ENCODE measurements at regions not wholly inside any gene's neighbourhood (a gene's known extent, or its start where the extent isn't known, plus 50 kb on each side); places are given as distances from the start of the nearest gene placed in this dataset.
"Not testable (repeated sequence)": the region's sequence is repeated elsewhere in the genome, so short reads cannot be mapped to it uniquely, and the experiment has no call there.

DNA sequence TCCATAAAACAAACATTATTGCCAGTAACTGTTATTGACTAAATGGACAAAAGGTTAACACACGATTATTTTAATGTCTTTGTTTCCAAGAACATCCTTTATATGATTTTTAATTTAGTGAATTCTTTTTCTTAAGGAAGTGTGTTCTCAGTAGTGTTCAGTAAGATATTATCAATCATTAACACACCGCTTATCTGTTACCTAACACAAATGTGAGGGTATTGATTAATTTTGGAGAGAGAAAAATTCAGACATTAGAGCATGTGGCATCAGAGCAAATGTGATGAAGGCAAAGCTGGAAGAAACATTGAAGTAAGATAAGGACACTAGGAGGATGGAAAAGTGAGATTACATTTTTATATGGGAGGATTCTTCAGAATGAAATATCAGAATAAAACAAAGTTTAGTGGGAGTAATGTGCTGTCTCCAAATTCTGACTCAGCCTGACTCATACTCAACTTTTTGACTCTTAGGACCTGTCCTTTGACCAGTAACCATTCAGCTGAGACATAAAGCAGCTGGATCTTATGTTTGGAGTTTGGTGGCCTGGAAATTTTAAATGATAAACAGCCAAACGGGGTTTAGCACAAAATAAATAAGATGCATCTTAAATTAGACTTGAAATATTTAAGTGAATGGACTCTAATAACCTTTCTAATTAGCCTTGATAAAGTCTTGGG, 348.6 kb downstream of the CD109 start:
- DNase-seq (ENCODE audit: low read depth): peak; percentile 67

DNA sequence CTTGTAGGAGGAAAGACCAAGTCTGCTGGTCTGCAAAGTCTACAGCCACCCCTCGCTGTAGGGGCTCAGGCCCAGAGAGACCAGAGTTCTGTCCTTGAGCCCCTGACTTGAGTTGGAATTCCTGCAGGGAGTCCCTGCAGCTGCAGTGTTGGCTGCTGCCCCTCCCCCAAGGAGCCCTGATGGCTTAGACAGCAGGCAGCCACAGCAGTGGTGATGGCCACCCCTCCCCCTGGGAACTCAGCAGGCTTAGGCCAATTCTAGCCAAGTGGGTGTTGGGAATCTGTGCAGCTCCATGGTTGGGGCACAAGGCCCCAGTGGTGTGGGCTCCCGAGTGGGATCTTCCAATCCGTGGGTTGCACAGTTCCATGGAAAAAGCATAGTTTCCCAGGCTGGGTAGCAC, 345.4 kb downstream of the CD109 start:
- no peak for DNase-seq (ENCODE audit: low read depth)

DNA sequence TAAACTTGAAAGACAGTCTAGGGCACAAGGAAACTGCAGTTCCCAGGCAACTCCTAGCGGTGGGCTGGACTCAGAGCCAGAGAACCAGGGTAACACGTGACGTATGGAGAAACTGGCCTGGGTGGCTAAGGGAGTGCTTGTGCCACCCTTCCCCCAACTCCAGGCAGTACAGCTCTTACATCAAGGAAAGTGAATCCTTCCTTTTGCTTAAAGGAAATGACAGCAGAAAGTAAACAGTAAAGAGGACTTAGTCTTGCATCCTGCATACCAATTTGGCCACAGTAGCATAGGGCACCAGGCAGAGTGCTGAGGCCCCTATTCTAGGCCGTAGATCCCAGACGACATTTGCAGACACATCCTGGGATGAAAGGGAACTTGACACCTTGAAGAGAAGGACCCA, 322.8 kb downstream of the CD109 start:
- no peak for DNase-seq (ENCODE audit: low read depth)

DNA sequence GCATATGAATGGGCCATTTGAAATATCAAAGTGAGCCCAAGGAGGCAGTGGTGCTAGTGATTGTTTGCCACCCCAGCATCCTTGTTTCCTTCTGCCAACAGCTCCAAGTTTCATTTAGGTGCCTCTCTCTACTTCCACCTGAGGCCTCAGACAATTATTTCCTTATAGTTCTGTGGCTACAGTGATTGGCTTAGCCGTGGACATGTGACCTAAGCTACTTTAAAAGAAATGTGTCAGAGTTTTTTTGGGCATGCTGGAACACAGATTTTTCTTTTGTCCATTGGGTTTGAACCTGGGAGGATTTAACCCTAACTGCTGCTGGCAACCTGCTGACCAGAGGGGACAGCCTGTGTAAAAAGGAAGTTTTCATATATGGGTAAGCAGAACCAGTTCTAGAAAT, 319.4 kb downstream of the CD109 start:
- no peak for DNase-seq (ENCODE audit: low read depth)

DNA sequence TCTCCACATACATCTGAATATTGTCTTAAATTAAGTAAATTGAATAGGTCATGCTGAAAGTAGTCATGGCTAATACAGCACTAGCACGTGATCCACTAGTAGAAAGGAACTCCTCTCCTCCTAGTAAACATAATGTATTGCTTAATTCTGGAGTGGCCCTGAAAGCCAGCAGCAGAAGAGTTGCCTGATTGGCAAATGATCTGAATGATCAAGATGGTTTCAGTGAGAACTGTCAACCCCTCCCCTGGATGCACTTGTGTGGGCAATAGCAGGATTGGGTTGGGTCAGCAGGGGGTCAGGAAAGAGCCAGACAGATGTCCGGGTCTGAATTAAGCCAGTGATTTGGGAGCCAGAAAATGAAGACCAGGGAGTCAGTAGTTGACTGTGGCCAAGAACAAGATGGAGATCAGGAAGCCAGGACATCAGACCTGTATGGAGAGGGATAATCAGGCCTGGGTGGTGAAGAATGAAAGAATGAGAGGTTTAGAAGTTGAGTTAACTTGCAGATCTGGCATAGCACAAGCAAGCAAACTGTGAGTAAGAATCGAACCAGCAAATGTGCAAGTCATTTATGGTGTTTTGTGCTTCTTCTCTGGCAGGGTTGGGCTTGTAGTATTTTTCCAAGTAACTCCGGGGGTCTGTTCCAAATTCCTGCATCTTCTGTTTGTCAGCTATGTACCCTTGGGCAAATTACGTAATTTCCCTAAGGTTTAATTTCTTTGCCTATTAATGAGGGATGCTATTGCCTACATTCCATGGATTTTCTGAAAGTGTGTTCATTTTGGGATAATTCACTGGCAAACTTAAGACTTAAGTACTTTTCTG, 304.9 kb downstream of the CD109 start:
- no peak for DNase-seq (ENCODE audit: low read depth)

DNA sequence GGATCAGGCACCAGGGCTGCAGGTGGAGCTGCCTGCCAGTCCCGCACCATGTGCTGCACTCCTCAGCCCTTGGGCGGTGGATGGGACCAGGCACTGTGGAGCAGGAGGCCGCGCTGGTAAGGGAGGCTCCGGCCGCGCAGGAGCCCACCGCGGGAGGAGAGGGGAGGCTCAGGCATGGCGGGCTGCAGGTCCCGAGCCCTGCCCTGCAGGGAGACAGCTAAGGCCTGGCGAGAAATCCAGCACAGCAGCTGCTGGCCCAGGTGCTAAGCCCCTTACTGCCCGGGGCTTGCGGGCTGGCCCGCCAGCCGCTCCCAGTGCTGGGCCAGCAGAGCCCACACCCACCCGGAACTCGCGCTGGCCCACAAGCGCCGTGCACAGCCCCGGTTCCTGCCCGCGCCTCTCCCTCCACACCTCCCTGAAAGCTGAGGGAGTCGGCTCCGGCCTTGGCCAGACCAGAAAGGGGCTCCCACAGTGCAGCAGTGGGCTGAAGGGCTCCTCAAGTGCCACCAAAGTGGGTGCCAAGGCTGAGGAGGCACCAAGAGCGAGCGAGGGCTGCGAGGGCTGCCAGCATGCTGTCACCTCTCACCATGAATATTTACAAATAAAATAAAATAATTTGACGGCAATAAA, 294.7 kb downstream of the CD109 start:
- not testable (repeated sequence) for DNase-seq (ENCODE audit: low read depth)

DNA sequence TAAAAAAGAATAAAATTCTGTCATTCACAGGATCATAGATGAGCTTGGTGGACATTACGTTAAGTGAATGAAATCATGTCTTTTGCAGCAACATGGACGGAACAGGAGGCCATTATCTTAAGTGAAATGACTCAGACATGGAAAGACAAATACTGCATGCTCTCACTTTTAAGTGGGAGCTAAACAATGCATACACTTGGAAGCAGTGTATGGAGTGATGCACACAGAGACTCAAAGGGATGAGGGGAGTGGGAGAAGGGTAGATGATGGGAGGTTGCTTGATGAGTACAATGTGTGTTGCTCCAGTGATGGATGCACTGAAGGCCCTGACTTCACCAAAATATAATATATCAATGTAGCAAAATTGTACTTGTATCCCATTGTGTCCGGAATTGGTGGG, 293.4 kb downstream of the CD109 start:
- no peak for DNase-seq (ENCODE audit: low read depth)

DNA sequence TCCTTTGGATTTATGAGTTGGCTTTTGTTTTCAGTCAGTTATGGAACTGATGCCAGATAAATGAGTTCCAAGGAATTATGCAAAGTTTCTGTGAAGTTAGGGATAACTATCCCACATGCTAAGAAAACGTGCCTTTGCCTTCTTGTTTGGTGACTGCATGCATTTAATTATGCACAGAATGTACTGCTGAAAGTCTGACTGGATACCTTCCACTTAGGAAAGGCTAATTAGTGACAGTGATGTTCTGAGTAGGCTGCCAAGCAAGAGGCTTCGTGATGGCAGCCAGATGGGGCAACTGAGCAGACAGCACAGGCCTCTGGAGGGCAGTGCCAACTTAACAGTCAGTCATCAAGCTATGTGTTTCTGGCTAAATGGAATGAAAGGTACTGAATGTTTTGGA, 289.9 kb downstream of the CD109 start:
- DNase-seq (ENCODE audit: low read depth): peak; percentile 36

DNA sequence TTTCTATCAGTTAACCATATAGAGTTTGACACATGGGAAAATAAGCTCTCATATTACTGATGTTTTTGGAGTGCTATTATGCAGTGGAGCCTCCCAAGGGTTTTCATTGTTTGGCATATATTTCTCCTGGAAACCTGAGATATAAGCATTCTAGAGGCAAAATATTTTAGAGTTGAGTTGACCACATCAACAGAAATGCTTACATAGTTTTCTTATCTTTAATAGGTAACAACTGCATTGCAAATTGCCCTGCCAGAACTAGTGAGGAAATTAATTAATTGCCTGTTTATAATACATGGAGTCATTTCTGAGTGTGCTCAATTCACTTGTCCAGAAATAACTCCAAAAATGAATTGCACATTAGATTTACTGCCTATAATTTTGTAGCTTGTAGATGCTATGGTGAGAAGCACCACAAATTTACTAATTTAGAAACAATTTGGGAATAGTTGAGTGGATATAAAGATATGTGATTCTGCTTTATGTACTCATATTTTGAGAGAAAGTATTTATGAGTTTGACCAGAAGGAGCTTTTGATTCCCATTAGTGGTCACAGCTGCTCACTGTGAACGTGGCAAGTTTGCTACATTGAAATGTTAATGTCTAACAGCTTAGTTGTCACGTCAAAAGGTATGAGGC, 288.7 kb downstream of the CD109 start:
- no peak for DNase-seq (ENCODE audit: low read depth)

DNA sequence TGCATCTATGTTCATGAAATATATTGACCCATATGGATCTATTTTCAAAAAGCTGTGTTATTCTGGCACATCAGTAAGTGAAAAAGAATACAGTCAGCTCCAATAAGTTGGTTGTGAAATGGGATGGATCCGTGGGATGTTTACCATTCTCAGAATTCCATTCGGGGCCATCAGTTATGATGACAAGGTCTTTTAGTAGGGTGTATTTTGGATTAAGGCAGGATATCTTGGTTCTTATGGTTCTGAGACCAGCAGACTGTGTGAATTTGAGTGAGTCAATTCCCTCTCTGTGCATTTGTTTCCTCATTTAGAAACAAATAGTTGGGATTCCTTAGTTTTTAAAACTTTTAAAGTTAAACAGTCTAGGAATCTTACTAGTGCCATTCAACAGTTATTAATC, 287.4 kb downstream of the CD109 start:
- peak; percentile 3 for DNase-seq (ENCODE audit: low read depth)

DNA sequence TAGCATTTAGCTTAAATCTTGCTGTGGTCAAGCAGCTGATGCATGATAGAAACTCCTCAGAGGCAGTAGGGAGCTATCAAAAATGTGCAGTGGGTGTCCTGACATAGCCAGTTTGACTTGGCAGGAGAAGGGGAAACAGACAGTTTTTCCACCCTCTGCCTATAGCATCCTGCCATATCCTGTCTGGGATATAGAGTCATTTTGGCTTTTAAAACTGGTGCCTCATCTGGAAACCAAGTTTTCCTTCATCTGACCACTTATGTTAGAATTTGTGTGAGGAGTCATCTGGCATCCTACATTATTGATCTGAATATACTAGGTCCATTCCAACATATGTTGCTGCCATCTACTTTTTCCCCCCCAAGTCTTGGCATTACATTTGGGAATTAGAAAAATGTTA, 284.1 kb downstream of the CD109 start:
- DNase-seq (ENCODE audit: low read depth): no peak

DNA sequence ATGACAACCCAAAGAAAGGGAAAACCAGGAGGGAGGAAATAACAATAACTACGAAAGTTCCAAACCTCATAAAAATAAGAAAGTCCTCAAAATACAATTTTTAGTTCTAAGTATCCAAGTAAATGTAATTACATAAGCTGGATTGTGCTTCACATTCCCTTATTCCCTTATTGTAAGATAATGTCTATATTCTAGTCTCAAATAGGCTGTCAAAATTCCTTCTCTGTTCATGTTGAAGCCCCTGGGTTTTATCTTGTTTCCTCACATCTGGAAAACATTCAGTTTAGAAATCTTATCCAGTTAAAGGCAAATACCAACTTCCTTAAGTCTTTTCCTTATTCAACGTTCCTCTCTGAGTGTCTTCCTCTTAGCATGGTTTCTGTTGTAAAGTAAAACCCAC, 282.3 kb downstream of the CD109 start:
- no peak for DNase-seq (ENCODE audit: low read depth)

DNA sequence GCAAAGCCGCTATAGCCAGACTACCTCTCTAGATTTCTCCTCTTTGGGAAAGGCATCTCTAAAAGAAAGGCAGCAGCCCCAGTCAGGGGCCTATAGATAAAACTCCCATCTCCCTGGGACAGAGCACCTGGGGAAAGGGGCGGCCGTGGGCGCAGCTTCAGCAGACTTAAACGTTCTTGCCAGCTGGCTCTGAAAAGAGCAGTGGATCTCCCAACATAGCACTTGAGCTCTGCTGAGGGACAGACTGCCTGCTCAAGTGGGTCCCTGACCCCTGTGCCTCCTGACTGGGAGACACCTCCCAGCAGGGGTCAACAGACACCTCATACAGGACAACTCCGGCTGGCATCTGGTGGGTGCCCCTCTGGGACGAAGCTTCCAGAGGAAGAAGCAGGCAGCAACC, 276.5 kb downstream of the CD109 start:
- not testable (repeated sequence) for DNase-seq (ENCODE audit: low read depth)

DNA sequence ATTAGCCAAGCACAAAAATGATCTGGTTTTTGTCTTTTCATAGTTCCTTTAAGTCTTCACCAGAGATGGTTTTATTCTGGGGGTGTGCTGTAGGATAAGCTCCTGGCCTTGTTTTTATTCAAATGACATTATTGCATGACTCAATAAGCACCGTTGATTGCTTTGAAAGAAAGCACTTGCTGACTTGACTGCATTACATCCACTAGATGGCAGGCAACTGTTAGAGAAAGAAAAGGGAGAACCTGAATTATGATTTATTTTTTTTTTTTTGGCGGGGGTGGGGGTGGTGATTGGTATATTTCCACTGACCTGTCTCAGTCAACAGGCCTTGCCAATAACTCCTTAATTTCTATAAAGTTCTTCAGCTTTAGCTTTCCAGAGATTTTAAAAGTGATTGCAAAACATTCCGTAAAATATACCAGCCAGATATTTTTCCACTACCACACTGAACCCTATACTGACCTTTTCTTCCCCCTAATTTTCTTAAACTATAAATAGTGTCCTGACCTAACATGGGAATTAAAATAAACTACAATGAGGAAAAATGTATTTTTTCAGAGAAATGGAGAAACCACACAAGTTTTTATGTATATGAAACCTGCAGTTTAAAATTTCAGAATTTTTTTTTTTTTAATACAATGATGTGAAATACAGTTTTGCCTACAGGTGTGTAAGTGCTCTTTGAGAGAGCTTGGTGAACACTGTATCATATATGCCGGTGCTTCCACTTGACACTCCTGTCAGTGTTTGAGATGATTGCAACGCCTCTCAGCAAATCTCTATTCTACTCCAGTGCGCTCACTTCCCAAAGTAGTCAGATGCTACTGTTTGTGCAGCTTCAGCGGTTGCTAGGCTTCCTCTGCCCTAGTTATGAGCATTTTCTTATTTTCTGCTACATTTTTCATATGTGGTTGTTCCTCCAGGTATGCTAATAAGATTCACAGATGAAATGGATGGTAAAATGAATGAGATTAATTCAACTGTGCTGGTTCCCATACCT, 274.3 kb downstream of the CD109 start:
- DNase-seq (ENCODE audit: low read depth): peak; percentile 57

DNA sequence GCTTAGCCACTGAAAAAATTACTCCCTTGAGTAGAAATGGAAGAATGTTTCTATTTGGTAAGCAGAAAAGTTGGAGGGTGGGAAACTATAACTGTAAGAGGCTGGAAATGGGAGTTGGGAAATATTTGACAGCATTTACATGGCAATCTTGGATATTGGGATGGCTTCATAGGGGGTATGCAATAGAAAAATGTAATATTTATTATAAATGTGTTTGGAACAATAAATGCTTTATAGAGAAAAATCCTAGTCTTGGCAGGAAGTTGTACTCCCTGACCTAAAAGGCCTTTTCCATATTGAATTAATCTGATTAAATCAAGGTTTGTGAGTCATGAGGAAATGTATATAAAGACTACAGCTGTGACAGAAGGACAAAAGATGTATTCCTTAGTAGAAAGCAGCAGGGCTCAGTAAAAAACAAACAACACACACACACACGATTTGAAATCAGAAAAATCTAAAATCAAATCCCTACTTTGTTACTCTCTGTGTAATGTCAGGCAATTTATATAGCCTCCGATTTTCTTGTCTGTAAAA, 272.3 kb downstream of the CD109 start:
- no peak for DNase-seq (ENCODE audit: low read depth)

DNA sequence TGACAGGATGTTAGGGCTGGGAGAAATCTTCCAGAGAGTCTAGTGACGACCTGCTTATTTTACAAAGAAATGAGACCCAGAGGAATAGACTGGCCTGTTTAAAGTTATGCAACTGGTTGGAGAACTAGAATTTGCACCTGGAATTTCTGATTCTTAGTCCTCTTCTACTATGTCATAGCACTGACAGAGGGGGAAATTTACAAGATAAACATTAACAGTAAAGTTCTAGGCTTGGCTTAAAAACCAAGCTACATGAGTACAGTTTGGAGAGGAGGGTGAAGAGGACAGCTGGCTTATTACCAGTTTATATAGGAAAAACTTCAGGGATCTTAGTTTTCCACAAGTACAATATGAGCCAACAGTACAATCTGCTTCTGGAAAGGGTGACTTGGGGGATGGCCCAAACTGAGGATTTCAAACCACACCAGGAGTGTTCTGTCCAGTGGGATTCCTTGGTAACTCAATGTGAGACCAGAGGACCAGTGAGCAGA, 269.6 kb downstream of the CD109 start:
- no peak for DNase-seq (ENCODE audit: low read depth)

DNA sequence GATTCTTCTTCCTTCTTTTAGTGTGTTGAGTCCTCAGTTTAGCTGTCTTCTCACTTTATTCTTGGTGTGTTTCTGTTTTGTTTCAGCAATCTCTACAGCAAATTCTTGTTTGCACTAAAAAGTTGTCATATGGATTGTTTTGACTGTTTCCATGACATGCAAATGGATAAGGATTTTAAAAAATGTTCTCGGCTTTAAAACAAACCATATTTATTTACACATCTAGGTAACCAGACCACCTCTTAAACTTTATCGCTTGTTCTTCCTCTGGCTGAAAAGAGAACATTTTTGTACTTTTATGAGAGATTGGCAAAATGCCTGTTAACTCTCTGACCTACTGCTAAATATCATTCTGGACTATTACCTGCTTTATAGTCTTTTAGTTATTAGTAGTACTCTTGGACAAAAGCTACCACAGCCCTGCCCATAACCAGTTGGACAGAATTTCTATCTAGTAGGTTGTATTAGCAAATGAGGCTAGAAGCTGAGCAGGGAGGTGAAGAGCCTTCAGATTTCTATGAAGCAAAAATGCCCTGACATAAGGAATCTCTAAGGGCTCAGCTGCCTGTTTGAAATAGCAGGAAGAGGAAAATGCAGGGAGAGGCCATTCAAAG, 268.3 kb downstream of the CD109 start:
- DNase-seq (ENCODE audit: low read depth): no peak

DNA sequence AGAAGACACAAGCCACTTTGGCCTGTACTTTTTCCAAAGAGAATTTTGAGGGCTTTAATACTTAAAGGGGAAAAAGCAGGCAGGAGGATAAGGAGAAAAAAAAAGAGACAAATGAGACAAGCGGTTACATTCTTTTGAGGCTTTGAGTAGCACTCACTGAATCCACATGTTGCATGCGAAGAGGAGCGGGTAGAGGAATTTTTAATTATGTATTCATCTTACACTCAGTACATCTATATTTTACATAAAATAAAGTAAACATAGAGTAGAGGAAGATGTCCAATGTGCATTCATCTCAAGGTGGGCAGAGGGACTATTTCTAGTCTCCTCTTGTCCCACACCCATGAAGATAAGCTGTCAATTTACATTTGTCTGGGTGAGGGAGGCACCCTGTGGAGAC, 266.9 kb downstream of the CD109 start:
- no peak for DNase-seq (ENCODE audit: low read depth)

DNA sequence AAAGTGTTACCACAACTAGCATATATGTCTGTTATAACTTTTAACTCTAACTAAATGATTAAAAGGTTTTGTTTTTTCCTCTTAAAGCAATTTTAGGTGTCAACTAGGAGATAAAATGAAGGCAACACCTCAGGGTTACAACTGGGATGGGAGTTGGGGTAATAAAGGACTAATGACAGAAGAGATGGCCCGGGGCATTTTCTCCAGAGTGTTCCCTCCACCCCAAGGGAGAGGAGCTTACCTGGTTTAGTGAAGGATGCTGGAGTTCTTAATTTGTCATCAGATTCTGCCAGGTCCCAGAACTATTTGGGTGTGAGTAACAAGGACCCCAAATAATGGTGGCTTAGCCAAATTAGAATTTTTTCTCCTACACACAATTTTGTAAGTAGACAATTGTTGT, 260.3 kb downstream of the CD109 start:
- no peak for DNase-seq (ENCODE audit: low read depth)

DNA sequence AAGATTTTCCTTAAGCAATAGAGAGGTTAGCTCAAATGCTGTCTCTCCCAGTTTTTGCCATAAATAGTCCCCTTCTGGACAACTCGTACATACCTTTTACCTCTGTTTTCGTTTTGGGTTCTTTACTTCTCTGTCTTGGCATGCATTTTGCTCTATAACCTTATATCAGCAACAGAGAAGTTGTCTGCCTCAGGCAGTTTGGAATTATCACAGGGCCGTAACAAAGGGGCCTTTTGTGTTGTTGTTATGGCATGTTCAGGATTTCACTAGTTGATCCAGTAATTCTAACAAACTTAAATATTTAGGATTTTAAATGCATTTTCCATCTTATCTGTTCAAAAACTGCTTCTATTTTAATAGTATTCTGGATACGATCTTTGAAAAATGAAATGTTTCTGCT, 259.8 kb downstream of the CD109 start:
- no peak for DNase-seq (ENCODE audit: low read depth)
